DOHH2 (cell line): ENCODE measurements at regions not wholly inside any gene's neighbourhood (a gene's known extent, or its start where the extent isn't known, plus 50 kb on each side); places are given as distances from the start of the nearest gene placed in this dataset.

Experiments used
- EZH2phosphoT487 ChIP-seq: fragments of 200-600 bp; sonication (generic); IDR thresholded peaks from 2 replicates; pipeline ENCODE4 v1.6.1; 2017; ENCODE audit warnings: borderline replicate concordance, mild to moderate bottlenecking, antibody characterized with exemption, low read length, moderate library complexity, mixed read lengths
- TF ChIP-seq, protein P1 (sequence below): fragments of 200-600 bp; sonication (generic); IDR thresholded peaks from one replicate; pipeline ENCODE4 v1.5.1; 2014; ENCODE audit warnings: antibody characterized with exemption, mild to moderate bottlenecking, low read depth, low read length; ENCODE audit not compliant: poor library complexity, severe bottlenecking

DNA sequence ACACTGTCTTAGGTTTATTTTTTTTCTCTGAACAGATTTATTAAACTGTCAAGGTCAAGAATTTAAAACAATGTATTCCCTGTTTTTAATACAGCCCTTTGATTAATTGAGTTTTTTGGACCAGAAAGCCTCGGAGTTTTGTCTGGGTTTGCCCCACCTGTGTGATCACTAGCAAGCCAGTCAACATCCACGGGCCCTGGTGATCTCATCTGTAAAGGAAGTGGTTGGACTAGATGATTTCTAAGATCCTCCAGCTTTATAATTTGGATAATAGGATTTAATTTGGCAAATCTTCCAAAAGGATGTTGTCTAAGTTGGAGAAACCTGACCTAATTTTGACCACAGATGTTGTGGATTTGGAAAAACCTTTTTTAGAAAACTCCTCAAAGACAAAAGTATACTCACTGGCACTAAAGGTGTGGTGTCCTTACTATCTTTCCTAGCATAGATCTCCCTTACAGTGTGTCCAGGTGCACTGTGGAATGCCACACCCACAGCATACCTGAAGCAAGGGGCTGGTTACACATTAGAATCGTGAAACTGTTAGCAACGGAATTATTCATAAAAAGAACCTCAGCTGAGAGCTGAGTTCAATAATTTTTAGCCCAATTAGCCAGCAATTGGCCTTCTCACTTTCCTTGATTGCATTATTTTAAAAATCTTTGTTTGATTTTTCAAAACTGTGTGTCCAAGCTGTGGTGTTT, 195.6 kb upstream of the ELL2 start:
- TF ChIP-seq, protein P1, sequence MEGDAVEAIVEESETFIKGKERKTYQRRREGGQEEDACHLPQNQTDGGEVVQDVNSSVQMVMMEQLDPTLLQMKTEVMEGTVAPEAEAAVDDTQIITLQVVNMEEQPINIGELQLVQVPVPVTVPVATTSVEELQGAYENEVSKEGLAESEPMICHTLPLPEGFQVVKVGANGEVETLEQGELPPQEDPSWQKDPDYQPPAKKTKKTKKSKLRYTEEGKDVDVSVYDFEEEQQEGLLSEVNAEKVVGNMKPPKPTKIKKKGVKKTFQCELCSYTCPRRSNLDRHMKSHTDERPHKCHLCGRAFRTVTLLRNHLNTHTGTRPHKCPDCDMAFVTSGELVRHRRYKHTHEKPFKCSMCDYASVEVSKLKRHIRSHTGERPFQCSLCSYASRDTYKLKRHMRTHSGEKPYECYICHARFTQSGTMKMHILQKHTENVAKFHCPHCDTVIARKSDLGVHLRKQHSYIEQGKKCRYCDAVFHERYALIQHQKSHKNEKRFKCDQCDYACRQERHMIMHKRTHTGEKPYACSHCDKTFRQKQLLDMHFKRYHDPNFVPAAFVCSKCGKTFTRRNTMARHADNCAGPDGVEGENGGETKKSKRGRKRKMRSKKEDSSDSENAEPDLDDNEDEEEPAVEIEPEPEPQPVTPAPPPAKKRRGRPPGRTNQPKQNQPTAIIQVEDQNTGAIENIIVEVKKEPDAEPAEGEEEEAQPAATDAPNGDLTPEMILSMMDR = no peak
- TF ChIP-seq EZH2phosphoT487 = no peak
